DND-41 (cell line): ENCODE measurements at regions not wholly inside any gene's neighbourhood (a gene's known extent, or its start where the extent isn't known, plus 50 kb on each side); places are given as distances from the start of the nearest gene placed in this dataset.

Experiments used
- CTCF ChIP-seq: IDR thresholded peaks from 2 replicates; pipeline ENCODE4 v1.5.1; 2012; ENCODE audit warnings: borderline replicate concordance, low read length, moderate library complexity, mild to moderate bottlenecking; ENCODE audit not compliant: poor library complexity, severe bottlenecking; ENCODE audit errors: extremely low read depth
- EZH2 ChIP-seq: IDR thresholded peaks from 3 replicates; pipeline ENCODE4 v1.6.1; 2012; ENCODE audit warnings: borderline replicate concordance, low read depth, mild to moderate bottlenecking, moderate library complexity, low read length, inconsistent platforms; ENCODE audit not compliant: severe bottlenecking

- TF ChIP-seq CTCF (no peak), EZH2 (no peak)
Measured at GRCh38 chr9:129404621-129405020, 216.3 kb downstream of the C9orf50 start.
